ENCODE measurements at regions not wholly inside any gene's neighbourhood (a gene's known extent, or its start where the extent isn't known, plus 50 kb on each side); places are given as distances from the start of the nearest gene placed in this dataset.

GRCh38 chr3:74413547-74414241, 200.8 kb downstream of the CNTN3 start:
- H3K27ac ChIP-seq (ENCODE audit: low read depth in 2 of 2, low read length in 1 of 2), result no peak overlapping the region
- no peaks in the 10 kb centered on the region for H3K9me2 ChIP-seq
- DNase-seq, result no peak
- 36% methylated on average over 3 of the region's 3 CpGs for WGBS (ENCODE audit: low lambda C conversion rate)
- POLR2A ChIA-PET, result interaction anchor here (1.2 kb wide), 1 partner anchor 319 kb away, joined by 3 read pairs; no protein-coding TSS in a partner anchor
- no peak overlapping the region for H3K9ac ChIP-seq
- no peak overlapping the region for H3K4me3 ChIP-seq (ENCODE audit: low read depth in 2 of 2, low read length in 1 of 2)
- CTCF ChIA-PET, result interaction anchor here (0.5 kb wide), 1 partner anchor 16 kb away, joined by 3 read pairs; no protein-coding TSS in a partner anchor
- H3K4me2 ChIP-seq, result no peak overlapping the region
- H4K20me1 ChIP-seq (ENCODE audit: insufficient read depth), result no peaks in the 10 kb centered on the region
- no peaks in the 10 kb centered on the region for H3K79me2 ChIP-seq (ENCODE audit: insufficient read depth)
- no peak overlapping the region for H2AFZ ChIP-seq (ENCODE audit: low read depth)
- H3K36me3 ChIP-seq (replicated peaks in 1 of 2; ENCODE audit: control insufficient read depth in 1 of 2, insufficient read depth in 2 of 2, low read length in 1 of 2), result peaks cover 0 to 5% of the 10 kb centered on the region in 2 experiments
- no peaks in the 10 kb centered on the region for H3F3A ChIP-seq (replicated peaks; ENCODE audit: insufficient read depth)
- H3K27me3 ChIP-seq (ENCODE audit: insufficient read depth), result no peaks in the 10 kb centered on the region
- H3K9me3 ChIP-seq, result no peaks in the 10 kb centered on the region
- TF ChIP-seq ZBTB33 (IDR thresholded peaks at IDR 0.05; ENCODE audit: borderline replicate concordance, low read depth) (no peak), TCF12 (IDR thresholded peaks at IDR 0.05) (no peak), TAF1 (IDR thresholded peaks at IDR 0.05; ENCODE audit: borderline replicate concordance, low read depth, low read length) (no peak), REST (IDR thresholded peaks at IDR 0.05; ENCODE audit: low read depth, low read length) (no peak), RCOR1 (IDR thresholded peaks at IDR 0.05; ENCODE audit: low read length) (no peak), RFX5 (IDR thresholded peaks at IDR 0.05; ENCODE audit: low read length) (no peak), IRF3 (IDR thresholded peaks at IDR 0.05; ENCODE audit: low read depth, low read length) (no peak), GATA2 (CRISPR knock-in tag; IDR thresholded peaks at IDR 0.05) (no peak), SMC3 (IDR thresholded peaks at IDR 0.05; ENCODE audit: low read depth, low read length) (no peak), NRF1 (IDR thresholded peaks at IDR 0.05; ENCODE audit: low read depth, low read length) (no peak), ELF1 (IDR thresholded peaks at IDR 0.05) (no peak), USF2 (IDR thresholded peaks at IDR 0.05; ENCODE audit: borderline replicate concordance, low read depth, low read length) (no peak), JUND (IDR thresholded peaks at IDR 0.05) (no peak)
- no peaks in the 10 kb centered on the region; a peak in 1 of 4 replicates for H3K4me1 ChIP-seq (ENCODE audit: control insufficient read depth in 1 of 2, insufficient read depth in 2 of 2, low read depth in 1 of 2, low read length in 1 of 2)
